Ovary (tissue), 3 donors: ENCODE measurements at regions not wholly inside any gene's neighbourhood (a gene's known extent, or its start where the extent isn't known, plus 50 kb on each side); places are given as distances from the start of the nearest gene placed in this dataset.

Experiments used
- POLR2A ChIP-seq: fragments of 450-650 bp; IDR thresholded peaks from one replicate; pipeline ENCODE4 v1.6.1; 2017; ENCODE audit warnings: antibody characterized with exemption, mild to moderate bottlenecking, moderate library complexity
- TF ChIP-seq, protein P1 (sequence below), 3 donors: fragments of 450-650 bp in 2 of 3; fragments of 200-600 bp in 1 of 3; IDR thresholded peaks; one replicate each; pipeline versions ENCODE4 v1.5.1 to v1.8.0; 2016 to 2022; ENCODE audit warnings: antibody characterized with exemption in 3 of 3, mild to moderate bottlenecking in 1 of 3
- donor health status: DM: no; HTN: no; CAD: no.

GRCh38 chr6:169034516-169035167 is 219.0 kb downstream of the THBS2 start:
- TF ChIP-seq, protein P1, sequence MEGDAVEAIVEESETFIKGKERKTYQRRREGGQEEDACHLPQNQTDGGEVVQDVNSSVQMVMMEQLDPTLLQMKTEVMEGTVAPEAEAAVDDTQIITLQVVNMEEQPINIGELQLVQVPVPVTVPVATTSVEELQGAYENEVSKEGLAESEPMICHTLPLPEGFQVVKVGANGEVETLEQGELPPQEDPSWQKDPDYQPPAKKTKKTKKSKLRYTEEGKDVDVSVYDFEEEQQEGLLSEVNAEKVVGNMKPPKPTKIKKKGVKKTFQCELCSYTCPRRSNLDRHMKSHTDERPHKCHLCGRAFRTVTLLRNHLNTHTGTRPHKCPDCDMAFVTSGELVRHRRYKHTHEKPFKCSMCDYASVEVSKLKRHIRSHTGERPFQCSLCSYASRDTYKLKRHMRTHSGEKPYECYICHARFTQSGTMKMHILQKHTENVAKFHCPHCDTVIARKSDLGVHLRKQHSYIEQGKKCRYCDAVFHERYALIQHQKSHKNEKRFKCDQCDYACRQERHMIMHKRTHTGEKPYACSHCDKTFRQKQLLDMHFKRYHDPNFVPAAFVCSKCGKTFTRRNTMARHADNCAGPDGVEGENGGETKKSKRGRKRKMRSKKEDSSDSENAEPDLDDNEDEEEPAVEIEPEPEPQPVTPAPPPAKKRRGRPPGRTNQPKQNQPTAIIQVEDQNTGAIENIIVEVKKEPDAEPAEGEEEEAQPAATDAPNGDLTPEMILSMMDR (IDR thresholded peaks at IDR 0.05) = no peak
- TF ChIP-seq POLR2A = no peak
